Superior temporal gyrus (tissue), 1 donor: ENCODE measurements at regions not wholly inside any gene's neighbourhood (a gene's known extent, or its start where the extent isn't known, plus 50 kb on each side); places are given as distances from the start of the nearest gene placed in this dataset.
"Not testable (repeated sequence)": the region's sequence is repeated elsewhere in the genome, so short reads cannot be mapped to it uniquely, and the experiment has no call there.

Experiments used
- DNase-seq: peaks from one replicate; pipeline ENCODE4 v3.0.0-alpha.2; 2016; ENCODE audit errors: extremely low spot score

DNA sequence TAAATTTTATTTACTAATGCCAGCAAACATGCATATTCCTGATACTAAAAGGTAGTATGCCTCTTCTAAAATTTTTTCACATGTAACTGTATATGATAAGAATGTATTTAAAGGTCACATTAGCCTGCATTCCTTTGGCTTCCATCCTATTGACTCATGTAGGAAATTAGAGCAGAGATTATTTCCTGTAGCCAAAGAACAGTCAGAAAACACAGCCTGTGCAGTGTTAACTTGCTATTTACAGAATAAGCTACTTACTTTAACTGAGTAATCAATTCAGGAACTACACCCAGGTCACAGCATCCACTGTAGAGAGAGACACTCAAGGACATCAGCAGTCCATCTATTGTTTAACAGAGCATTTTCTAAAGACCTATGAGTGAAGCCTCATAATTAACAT, 154.5 kb upstream of the ADGRL4 start:
- DNase-seq: no peak

DNA sequence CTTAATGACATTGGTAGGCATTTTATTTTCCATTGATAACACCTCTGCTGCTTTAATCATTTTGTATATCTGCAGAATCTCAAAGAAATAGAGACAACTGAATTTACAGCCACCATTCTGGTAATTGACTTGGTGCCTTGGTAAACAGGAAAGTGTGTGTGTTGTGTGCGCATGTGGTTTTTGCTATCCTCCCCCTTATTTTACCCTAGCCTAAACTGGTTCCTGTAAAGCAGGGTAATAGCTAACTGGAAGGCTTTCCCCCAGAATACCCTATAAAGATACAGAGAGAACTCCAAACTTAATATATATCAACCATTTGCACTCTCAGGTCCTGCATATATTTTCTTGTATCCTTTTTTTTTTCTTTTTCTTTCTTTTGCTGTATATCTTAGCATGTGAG, 149.5 kb upstream of the ADGRL4 start:
- DNase-seq: no peak

DNA sequence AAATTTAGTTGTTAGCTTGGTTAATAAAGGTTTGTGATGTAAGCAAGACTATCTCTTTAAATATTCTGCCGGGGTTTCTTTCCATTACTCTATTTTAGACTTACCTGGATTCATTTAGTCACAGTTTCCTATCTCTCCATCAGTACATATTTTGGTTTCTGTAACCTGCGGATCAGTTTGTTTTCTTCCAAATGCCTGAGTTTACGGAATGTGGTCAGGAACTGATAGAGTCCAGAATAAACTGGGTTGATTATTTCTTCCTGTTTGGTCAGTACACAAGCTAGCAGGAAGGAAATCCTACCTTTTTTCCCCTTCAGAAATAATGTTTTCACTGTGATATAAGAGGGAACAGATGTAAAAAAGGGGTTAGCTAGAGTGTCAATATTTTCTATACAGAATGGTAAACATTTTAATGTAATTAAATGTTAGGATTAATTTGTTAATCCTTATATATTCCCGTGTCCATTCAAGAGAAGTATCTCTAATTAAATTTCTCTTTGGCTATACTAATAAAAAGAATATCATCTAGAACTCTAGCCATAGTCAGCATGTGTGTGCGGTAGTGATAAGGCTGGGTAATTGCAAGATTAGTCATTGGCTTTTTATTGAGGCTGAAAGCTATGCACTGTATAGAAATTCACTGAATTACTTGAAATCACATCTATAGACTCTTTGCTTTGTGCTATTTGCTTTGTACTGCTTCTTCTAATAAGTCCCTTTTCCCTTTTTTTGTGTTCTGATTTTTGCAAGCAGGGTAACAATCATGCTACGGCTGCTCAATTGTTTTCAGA, 144.7 kb upstream of the ADGRL4 start:
- no peak for DNase-seq

DNA sequence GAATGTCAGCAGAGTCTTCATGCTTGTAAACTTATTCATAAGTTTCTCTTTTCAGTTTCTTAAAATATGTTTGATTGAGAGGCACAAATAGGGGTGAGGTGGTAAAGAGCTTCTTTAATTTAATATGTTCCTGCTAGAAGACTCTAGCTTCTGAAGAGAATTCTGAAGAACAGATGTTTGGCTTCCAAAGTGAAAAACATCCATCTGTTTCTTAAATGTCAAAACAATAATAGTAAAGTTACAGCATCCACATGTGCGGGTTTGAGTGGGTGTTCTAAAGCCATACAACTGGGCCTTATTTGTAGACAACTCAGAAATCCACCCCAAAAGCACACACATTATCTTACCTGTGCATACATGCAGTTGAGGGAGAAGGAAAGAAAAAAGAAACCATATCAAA, 144.0 kb upstream of the ADGRL4 start:
- no peak for DNase-seq

DNA sequence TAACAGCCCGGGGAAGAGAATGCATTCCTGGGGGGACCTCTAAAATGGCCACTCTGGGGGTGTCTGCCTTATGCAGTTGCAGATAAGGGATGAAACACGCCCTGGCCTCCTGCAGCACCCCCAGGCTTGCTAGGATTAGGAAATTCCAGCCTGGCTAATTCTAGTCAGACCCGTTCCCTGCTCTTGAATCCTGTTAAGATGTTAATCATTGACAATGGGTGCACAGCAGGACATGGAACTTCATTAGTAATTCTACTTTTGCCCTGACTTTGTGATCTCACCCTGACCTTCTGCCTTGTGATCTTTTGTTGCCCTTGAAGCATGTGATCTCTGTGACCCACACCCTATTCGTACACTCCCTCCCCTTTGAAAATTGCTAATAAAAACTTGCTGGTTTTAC, 131.7 kb upstream of the ADGRL4 start:
- not testable (repeated sequence) for DNase-seq

DNA sequence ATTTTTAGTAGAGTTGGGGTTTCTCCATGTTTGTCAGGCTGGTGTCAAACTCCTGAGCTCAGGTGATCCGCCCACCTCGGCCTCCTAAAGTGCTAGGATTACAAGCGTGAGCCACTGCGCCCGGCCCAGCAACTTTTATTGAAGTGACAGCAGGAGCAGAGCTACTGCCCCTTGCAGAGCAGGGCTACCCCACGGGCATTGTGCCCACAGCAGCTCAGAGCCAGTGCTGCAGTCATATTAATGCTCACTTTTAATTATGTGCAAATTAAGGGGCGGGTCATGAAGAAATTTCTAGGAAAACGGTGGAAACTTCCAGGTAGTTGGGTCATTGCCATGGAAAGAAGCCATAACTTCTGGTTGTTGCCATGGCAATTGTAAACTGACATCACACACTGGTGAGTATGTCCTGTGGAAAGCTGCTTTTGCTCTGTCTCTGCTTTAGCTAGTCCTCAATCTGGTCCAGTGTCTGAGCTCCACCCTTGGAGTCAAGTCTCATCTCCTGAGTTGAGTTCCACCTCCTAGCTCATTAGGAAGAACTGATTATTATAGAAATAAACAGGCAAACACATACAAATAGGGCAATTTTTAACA, 127.3 kb upstream of the ADGRL4 start:
- no peak for DNase-seq

DNA sequence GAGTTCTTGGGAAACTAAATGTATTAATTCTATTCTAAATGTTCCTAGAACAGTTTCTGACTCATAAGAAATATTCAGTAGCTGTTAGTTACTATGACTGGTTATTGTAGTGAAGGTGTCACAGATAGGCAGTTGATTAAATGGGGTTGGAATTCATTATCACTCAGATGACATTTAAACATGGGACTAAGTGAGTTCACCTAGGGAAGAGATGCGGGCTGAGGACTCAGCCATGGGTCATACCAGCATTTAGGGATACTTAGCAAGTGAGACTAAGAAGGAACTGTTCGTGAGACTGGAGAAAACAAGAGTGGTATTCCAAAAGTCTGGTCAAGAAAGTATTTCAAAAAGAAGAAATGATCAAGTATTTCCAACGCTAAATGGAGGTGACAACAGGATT, 125.1 kb upstream of the ADGRL4 start:
- DNase-seq: no peak

DNA sequence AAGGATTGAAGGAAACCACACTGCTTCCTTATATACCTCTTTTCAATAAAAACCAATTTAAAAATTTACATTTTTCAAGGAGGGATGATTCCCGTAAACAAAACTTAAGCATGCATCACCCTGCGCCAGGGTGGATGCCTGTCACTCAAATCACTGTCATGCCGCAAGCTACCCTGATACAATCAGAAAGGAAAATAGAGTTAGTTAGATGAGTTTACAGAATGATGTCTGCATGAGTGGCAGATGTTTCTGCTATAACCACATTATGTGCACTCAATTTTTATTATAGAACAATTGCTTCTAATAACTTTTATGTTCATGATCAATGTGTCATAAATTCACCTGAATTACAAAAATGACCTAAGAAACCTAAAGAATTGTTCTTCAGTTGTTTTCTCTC, 123.4 kb upstream of the ADGRL4 start:
- no peak for DNase-seq

DNA sequence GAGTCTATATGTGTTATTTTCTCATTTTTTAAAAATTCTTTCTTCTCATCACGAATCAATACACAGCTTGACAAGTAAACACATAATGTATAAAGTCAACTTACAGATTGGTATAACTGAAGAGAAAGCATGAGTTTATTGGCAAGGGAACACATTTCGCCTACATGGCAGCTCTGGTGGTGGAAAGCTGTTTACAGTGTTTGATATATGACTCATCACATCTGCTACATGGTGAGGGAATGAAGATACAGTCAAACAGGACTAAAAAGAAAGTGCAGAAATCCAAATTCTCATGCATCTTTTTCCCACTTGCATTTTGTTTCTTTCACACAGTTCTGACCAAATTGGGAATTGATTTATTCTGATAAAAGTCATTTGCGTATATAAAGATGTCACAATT, 122.2 kb upstream of the ADGRL4 start:
- peak; percentile 62 for DNase-seq

DNA sequence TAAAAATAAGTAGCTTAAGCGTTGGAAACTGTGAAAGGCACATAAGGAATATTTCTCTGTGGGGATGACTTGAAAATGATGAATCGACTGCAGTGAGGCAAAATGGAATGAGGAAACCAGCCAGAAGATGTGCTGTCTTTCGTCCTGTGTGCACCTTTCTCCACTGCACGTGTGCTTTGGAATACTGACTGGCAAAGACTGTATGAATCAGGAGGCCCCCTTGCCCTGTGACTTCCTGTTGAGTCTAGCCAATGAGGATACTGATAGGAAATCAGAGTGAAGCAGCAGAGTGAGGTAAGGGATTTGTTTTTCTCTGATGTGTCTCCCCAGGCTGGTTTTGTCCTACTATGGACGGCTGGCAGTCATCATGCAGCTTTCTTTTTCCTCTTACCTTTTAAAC, 118.2 kb upstream of the ADGRL4 start:
- no peak for DNase-seq

DNA sequence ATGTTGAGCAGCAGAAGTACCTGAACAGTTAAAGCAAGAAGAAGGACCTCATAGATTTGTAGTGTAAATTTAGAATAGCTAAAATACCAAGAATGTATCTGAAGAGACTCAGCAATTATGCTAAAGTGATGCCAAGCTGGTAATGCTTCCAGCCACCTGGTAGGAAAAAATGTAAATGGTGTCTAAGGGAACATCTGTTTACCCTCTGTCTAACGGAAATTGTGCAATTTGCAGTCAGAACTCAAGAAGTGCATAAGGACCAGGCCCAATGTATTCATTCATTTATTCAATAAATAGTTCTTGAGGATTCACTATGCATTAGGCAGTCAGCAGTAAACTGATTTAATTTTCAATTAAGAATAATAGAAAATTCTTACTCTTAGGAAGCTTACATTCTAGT, 116.0 kb upstream of the ADGRL4 start:
- DNase-seq: no peak

DNA sequence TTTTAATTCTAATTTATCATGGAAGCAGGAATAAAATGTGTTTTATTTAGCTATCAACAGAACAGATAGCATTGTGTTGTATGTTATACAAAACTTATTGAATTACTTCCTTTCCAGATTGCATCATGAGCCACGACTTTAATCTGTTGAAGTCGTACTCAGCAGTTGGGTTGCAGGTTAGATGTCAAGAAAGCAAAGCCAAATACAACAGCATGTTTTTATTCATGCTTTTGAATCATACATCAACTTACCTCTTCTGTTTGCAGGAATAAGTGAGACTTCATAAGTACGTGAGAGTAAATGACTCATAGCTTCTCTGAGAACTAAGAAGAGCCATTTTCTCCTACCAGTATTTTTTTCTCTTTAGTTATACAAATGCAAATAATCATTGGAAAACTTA, 110.8 kb upstream of the ADGRL4 start:
- DNase-seq: no peak

DNA sequence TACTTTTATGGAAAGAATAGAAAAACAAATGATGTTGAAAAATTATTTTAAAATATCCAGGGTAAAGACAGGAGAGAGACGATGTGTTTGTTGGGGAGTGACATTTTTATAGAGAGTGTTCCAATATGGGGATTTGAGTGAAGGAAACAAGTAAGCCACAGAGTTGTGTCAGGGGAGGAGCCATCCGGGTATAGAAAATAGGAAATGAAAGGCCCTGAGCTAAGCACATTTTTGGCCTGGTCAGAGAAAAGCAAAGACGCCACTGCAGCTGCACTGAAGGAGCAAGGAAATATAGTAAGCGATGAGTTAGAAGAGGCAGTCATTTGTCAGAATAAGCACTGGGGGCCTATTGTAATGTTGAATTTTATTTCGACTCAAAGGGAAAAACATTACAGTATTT, 107.3 kb upstream of the ADGRL4 start:
- DNase-seq: no peak

DNA sequence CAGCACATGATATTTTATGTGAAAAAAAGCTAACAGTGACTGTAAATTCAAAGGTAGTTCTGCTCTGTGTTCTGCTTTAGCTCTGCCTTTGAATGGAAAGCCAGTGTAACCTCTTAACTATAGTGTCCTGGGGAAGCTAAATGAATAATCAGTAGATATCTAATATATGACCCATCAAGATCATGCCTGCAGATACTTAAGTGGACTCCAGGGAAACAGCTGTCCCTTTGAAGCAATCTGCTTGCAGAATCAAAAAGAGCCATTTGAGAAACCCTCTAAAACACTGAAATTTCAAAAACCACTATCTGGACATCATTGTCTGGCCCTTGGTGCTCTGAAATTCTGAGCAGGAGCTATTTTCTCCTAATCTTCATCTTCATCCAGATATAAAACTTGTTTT, 104.2 kb upstream of the ADGRL4 start:
- DNase-seq: no peak

DNA sequence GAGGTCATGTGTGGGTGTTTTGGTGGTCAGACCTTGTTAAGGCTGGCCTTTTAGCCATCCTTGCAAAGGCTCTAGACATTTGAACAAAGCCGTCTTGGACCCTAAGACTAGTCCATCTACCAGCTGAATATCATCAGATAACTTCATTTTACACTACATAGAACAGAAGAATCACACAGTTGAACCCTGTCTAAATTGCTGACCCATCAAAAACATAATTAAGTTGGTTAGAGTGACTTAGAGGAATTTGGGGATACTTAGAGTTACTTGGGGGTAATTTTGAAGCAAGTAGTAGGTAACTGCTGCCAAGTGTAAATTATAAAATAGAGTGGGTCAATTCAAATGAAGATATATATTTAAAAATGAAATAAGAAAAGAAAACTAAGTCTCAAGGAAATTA, 102.9 kb upstream of the ADGRL4 start:
- DNase-seq: no peak

DNA sequence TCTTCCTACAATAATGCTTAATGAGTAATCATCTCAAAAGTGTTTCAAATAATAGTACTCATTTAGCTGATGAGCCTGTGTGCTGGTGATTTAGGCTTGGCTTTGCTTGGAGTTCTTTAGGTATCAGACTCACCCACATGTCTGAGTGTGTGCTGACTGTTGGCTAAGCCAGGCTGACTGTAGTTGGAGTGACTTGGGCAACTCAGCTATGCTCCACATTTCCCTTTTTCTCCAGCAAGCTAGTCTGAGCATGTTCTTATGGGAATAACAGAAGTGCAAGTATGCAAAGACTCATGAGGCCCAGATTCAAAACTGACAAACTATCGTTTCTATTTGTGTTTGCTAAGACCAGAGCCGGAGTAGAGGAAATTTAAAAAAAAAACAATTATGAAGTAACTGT, 99.0 kb upstream of the ADGRL4 start:
- DNase-seq: no peak

DNA sequence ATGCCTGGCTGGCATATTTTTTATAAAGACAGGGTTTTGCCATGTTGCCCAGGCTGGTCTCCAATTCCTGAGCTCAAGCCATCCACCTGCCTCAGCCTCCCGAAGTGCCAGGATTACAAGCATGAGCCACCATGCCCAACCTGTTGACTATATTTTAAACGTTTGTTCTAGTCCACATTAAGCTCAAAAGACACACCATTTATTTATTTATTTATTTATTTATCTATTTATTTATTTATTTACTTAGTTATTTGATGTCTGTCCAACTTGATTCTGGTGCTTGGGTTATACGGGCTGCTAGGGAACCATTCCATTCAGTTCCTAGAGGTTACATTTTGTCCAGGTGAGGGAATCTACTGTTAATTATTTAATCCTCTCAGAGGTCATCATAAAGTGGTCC, 98.1 kb upstream of the ADGRL4 start:
- DNase-seq: no peak

DNA sequence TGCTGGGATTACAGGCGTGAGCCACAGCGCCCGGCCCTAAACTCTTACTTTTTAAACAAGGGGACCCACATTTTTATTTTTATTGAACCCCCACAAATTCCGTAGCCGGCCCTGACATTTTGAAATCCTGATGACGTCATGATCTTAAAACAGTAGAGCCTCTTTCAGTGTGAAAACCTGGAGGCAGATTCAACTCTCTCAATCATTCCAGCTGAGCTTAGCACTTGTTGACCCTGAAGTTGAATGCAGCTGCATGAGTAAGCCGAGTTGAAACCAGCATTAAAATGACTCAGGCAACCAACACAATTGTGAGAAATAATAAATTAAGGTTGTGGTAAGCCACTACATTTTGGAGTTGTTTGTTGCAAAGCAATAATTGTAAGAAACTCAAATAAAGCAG, 93.9 kb upstream of the ADGRL4 start:
- DNase-seq: no peak

DNA sequence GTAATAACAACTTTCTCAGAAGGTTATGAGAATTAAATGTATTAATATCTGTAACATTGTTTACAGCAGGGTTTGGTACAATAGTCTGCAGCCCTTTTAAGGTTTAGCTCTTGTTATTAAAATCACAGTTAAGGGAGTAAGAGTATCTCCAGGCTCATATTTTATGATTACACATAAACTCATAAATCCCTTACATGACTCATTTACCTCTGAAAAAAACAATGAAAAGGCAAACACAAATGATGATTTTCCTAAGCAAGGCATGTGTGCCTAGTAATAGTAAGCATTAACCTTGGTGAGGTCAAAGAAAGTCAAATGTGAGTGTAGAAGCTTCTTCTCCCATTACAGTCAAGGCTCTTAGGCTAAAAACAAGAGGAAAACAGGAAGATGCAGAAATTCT, 84.5 kb upstream of the ADGRL4 start:
- no peak for DNase-seq

DNA sequence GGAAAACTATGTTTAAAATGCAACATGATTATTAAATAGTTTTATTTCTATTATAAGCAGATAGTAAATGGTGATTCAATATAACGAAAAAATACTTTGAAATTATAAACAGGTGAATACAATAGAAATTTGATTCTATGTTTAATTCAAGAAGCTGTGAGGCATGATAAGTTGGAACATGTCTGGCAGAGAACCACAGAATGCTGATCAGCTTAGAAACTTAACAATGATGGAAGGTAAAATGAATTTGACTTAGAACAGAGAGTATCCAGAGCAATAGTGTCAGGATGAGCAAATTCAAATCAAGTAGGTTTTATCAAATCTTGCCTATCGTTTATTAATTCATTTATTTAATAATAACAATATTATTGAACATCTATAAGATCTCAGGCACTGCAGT, 83.4 kb upstream of the ADGRL4 start:
- DNase-seq: no peak

DNA sequence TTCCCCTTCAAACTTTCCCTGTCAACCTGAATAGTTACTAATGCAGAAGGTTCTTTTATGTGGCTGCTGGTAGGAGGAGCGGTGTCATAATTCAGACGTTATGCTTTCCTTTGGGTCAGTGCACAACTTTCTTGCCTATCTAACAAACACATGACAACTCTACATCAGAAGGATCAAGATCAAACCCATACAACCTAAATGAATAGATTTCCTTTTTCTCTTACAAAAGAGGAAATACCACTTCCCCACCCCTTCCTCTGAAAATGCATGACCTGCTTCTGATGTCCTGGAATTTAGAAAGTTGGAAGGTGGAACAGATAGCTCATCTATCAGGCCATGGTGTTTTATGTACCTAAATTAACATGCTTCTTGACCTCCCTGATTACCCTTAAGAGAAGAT, 75.7 kb upstream of the ADGRL4 start:
- DNase-seq: no peak

DNA sequence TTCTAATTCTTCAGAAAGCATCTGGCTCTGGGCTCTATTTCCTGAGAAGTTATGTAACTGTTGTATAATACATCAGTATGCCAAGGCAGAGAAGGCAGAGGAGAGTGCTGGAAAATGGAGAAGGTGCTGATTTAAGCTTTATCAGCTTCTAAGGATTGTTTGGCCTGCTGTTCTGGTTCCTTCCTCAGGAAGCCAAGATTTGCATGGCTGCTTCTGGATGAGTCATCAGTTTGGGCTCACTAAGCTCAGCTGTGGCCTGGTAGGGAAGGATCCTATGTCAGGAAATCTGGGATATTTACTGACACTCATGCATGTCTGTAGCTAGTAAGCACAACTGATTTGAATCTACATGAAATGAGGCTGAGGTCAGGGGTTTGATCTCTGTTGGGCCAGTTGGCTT, 73.2 kb upstream of the ADGRL4 start:
- DNase-seq: no peak

DNA sequence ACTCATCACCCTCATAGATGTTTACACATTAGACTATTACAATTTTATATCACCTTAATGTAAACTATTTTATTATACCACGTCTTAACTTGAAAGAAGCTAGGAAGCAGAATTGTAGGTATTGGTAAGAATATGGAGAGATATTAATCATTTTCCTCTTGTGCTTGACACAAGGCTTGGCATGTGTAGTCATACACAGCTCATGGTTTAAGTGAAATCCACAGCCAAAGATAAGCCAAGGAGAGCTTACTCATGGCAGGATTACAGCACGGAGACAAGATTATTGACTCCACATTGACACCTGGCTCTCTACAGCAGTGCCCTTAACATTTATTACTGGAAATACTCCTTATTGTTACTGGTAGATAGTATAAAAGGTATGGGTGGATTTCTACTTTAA, 68.4 kb upstream of the ADGRL4 start:
- no peak for DNase-seq

DNA sequence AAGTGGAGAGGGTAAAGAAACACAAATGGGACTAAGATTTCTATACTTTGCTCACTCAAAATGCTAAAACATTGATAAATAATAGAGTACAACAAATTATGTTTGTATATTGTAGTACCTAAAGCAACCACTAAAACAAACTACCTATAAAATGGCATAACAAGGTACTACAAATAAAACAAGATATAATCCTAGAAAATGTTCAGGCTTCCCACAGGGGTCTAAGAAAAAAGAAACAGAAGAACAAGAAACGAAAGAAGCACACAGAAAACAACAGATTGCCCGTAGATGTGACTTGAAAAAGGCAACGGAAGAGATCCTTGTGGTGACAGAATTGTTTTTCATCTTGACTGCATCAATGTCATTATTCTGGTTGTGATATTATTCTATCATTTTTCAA, 63.3 kb upstream of the ADGRL4 start:
- DNase-seq: no peak
